ENCODE measurements at regions not wholly inside any gene's neighbourhood (a gene's known extent, or its start where the extent isn't known, plus 50 kb on each side); places are given as distances from the start of the nearest gene placed in this dataset.

GRCh38 chr4:53716471-53717063 lies 125.3 kb upstream of the LNX1 start:
- Mint-ChIP-seq H3K36me3 (no peaks in the 10 kb centered on the region), H3K9me3 (no peaks in the 10 kb centered on the region), H3K4me3 (no peak overlapping the region), H3K27ac (no peak overlapping the region), H3K4me1 (ENCODE audit: unreplicated experiment) (peaks cover 4% of the 10 kb centered on the region), H3K27me3 (peaks cover 12% of the 10 kb centered on the region)
- no peak for TF ChIP-seq CTCF (conservative IDR thresholded peaks at IDR 0.05)
- no peak for DNase-seq (ENCODE audit: extremely low spot score, unreplicated experiment)

- Mint-ChIP-seq H3K27me3 (peaks cover 8% of the 10 kb centered on the region), H3K4me1 (ENCODE audit: unreplicated experiment) (peaks cover 4% of the 10 kb centered on the region), H3K36me3 (no peaks in the 10 kb centered on the region), H3K9me3 (no peaks in the 10 kb centered on the region), H3K27ac (no peak overlapping the region), H3K4me3 (no peak overlapping the region)
- TF ChIP-seq CTCF (conservative IDR thresholded peaks at IDR 0.05), result no peak
- no peak for DNase-seq (ENCODE audit: extremely low spot score, unreplicated experiment)
Observed at GRCh38 chr4:53716011-53716410, 124.7 kb upstream of the LNX1 start.

GRCh38 chr4:53714236-53715140 lies 123.2 kb upstream of the LNX1 start:
- no peak overlapping the region for H3K4me3 Mint-ChIP-seq
- no peaks in the 10 kb centered on the region for H3K9me3 Mint-ChIP-seq
- TF ChIP-seq CTCF (conservative IDR thresholded peaks at IDR 0.05), result no peak
- DNase-seq (ENCODE audit: extremely low spot score, unreplicated experiment), result no peak
- H3K27me3 Mint-ChIP-seq, result no peaks in the 10 kb centered on the region
- no peaks in the 10 kb centered on the region for H3K36me3 Mint-ChIP-seq
- H3K4me1 Mint-ChIP-seq (ENCODE audit: unreplicated experiment), result peaks cover 4% of the 10 kb centered on the region
- no peak overlapping the region for H3K27ac Mint-ChIP-seq

GRCh38 chr4:53713767-53714166 lies 122.5 kb upstream of the LNX1 start:
- Mint-ChIP-seq H3K4me1 (ENCODE audit: unreplicated experiment) (peaks cover 4% of the 10 kb centered on the region), H3K27me3 (no peaks in the 10 kb centered on the region), H3K27ac (no peak overlapping the region), H3K36me3 (no peaks in the 10 kb centered on the region), H3K9me3 (no peaks in the 10 kb centered on the region), H3K4me3 (no peak overlapping the region)
- DNase-seq (ENCODE audit: extremely low spot score, unreplicated experiment), result no peak
- TF ChIP-seq CTCF (conservative IDR thresholded peaks at IDR 0.05), result no peak

- no peaks in the 10 kb centered on the region for H3K36me3 Mint-ChIP-seq
- no peak overlapping the region for H3K27ac Mint-ChIP-seq
- H3K9me3 Mint-ChIP-seq, result no peaks in the 10 kb centered on the region
- no peak overlapping the region for H3K4me3 Mint-ChIP-seq
- H3K4me1 Mint-ChIP-seq (ENCODE audit: unreplicated experiment), result peaks cover 4% of the 10 kb centered on the region
- DNase-seq (ENCODE audit: extremely low spot score, unreplicated experiment), result no peak
- no peaks in the 10 kb centered on the region for H3K27me3 Mint-ChIP-seq
- TF ChIP-seq CTCF (conservative IDR thresholded peaks at IDR 0.05), result no peak
Observed at GRCh38 chr4:53713296-53713695, 122.0 kb upstream of the LNX1 start.
